ENCODE measurements at regions not wholly inside any gene's neighbourhood (a gene's known extent, or its start where the extent isn't known, plus 50 kb on each side); places are given as distances from the start of the nearest gene placed in this dataset.

DNA sequence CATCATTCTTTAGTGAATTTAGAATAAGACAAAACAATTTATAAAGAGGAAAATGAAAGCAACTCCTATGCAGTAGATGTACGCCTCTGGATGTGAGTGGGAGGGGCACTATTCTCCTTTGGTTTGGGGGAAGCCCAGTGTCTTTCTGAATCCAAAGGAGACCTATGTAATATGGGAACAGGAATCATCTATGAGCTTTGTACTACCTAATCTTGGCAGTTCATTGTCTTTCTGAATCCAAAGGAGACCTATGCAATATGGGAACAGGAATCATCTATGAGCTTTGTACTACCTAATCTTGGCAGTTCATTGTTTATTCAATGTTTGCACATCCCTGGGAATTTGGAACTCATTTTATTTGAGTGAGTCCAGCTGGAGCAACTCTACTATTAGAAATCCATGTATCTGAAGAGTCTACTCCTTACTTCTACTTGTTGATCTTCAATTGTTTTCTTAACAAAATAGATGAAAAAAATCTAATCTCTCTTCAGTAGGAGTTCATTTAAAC, 401.1 kb upstream of the LRATD1 start:
- no peaks in the 10 kb centered on the region; the same call in 1 of the 2 replicates for H3K36me3 Mint-ChIP-seq (ENCODE audit: low read depth)
- no peaks in the 10 kb centered on the region for H3K4me1 Mint-ChIP-seq (ENCODE audit: low read depth)
- H3K9me3 Mint-ChIP-seq, result peaks cover 24% of the 10 kb centered on the region
- TF ChIP-seq, protein P1, sequence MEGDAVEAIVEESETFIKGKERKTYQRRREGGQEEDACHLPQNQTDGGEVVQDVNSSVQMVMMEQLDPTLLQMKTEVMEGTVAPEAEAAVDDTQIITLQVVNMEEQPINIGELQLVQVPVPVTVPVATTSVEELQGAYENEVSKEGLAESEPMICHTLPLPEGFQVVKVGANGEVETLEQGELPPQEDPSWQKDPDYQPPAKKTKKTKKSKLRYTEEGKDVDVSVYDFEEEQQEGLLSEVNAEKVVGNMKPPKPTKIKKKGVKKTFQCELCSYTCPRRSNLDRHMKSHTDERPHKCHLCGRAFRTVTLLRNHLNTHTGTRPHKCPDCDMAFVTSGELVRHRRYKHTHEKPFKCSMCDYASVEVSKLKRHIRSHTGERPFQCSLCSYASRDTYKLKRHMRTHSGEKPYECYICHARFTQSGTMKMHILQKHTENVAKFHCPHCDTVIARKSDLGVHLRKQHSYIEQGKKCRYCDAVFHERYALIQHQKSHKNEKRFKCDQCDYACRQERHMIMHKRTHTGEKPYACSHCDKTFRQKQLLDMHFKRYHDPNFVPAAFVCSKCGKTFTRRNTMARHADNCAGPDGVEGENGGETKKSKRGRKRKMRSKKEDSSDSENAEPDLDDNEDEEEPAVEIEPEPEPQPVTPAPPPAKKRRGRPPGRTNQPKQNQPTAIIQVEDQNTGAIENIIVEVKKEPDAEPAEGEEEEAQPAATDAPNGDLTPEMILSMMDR (IDR thresholded peaks at IDR 0.05), result no peak
- no peak for DNase-seq
- no peak overlapping the region for H3K4me3 Mint-ChIP-seq
- H3K27me3 Mint-ChIP-seq (ENCODE audit: insufficient read depth), result no peaks in the 10 kb centered on the region
- no peak overlapping the region for H3K27ac Mint-ChIP-seq

DNA sequence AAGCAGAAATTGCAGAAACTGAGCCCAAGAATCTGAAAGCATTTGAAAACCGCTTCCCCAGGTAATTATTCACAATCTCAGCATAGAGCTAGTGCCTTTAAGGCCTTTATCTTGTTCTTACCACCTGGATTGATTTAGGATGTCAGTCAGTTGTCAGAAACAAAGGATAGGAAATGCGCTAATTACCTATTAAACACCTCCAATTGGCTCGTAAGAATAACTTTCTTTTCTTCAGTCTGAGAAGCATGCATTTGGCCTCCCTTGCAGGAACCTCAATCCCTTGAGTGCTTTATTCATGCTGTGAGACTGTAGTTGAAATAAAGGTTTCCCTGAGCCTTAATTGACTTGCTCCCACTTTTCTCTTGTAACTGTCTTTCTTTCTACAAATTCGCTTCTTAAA, 400.3 kb upstream of the LRATD1 start:
- Mint-ChIP-seq H3K9me3 (peaks cover 16% of the 10 kb centered on the region), H3K27ac (no peak overlapping the region), H3K27me3 (ENCODE audit: insufficient read depth) (no peaks in the 10 kb centered on the region), H3K36me3 (ENCODE audit: low read depth) (no peaks in the 10 kb centered on the region; the same call in 1 of the 2 replicates), H3K4me3 (no peak overlapping the region), H3K4me1 (ENCODE audit: low read depth) (no peaks in the 10 kb centered on the region)
- TF ChIP-seq, protein P1 (IDR thresholded peaks at IDR 0.05), result no peak
- DNase-seq, result no peak

GRCh38 chr2:14234911-14235310, 397.6 kb upstream of the LRATD1 start:
- Mint-ChIP-seq H3K27ac (no peak overlapping the region), H3K27me3 (ENCODE audit: insufficient read depth) (no peaks in the 10 kb centered on the region), H3K9me3 (peaks cover 7% of the 10 kb centered on the region), H3K4me3 (no peak overlapping the region), H3K4me1 (ENCODE audit: low read depth) (no peaks in the 10 kb centered on the region), H3K36me3 (ENCODE audit: low read depth) (no peaks in the 10 kb centered on the region; the same call in 1 of the 2 replicates)
- DNase-seq, result no peak
- TF ChIP-seq, protein P1 (IDR thresholded peaks at IDR 0.05), result no peak

- TF ChIP-seq, protein P1 (IDR thresholded peaks at IDR 0.05), result no peak
- Mint-ChIP-seq H3K9me3 (peaks cover 4% of the 10 kb centered on the region), H3K36me3 (ENCODE audit: low read depth) (no peaks in the 10 kb centered on the region; the same call in 1 of the 2 replicates), H3K4me3 (no peak overlapping the region), H3K27me3 (ENCODE audit: insufficient read depth) (no peaks in the 10 kb centered on the region), H3K27ac (no peak overlapping the region), H3K4me1 (ENCODE audit: low read depth) (no peaks in the 10 kb centered on the region)
- DNase-seq, result no peak
Measured at GRCh38 chr2:14235667-14236066, 396.9 kb upstream of the LRATD1 start.

- Mint-ChIP-seq H3K36me3 (ENCODE audit: low read depth) (no peaks in the 10 kb centered on the region; the same call in 1 of the 2 replicates), H3K27ac (no peak overlapping the region), H3K27me3 (ENCODE audit: insufficient read depth) (no peaks in the 10 kb centered on the region), H3K4me3 (no peak overlapping the region), H3K9me3 (peaks cover 3% of the 10 kb centered on the region; the same call in 1 of the 2 replicates), H3K4me1 (ENCODE audit: low read depth) (no peaks in the 10 kb centered on the region)
- DNase-seq, result no peak
- TF ChIP-seq, protein P1 (IDR thresholded peaks at IDR 0.05), result no peak
Measured at GRCh38 chr2:14237902-14238301, 394.6 kb upstream of the LRATD1 start.

GRCh38 chr2:14239605-14240004, 392.9 kb upstream of the LRATD1 start:
- Mint-ChIP-seq H3K4me3 (no peak overlapping the region), H3K9me3 (0 out of 2 replicates have a peak, but pooled peaks cover 3% of the 10 kb centered on the region)

More at GRCh38 chr2:14239605-14240004, 392.9 kb upstream of the LRATD1 start:
- Mint-ChIP-seq H3K4me1 (ENCODE audit: low read depth) (no peaks in the 10 kb centered on the region), H3K27me3 (ENCODE audit: insufficient read depth) (no peaks in the 10 kb centered on the region), H3K36me3 (ENCODE audit: low read depth) (no peaks in the 10 kb centered on the region), H3K27ac (no peak overlapping the region)
- TF ChIP-seq, protein P1 (IDR thresholded peaks at IDR 0.05), result no peak
- DNase-seq, result no peak
